GM06990 (cell line): ENCODE measurements at regions not wholly inside any gene's neighbourhood (a gene's known extent, or its start where the extent isn't known, plus 50 kb on each side); places are given as distances from the start of the nearest gene placed in this dataset.
A peak's percentile ranks its signal among the peaks of the same experiment; 100 is the strongest.

ENCODE experiments used
- DNase-seq: peaks from one replicate; pipeline ENCODE4 v3.0.0-alpha.2; 2011; ENCODE audit not compliant: insufficient read length; ENCODE audit errors: extremely low read depth
- H3K27me3 ChIP-seq: replicated peaks from 2 replicates; pipeline ENCODE4 v1.6.0; 2011; ENCODE audit warnings: low read length; ENCODE audit not compliant: control insufficient read depth, insufficient read depth
- H3K36me3 ChIP-seq: 2 replicates; pipeline ENCODE4 v1.5.1; 2011; ENCODE audit warnings: low read length; ENCODE audit not compliant: control insufficient read depth, insufficient read depth
- H3K4me3 ChIP-seq: replicated peaks from 2 replicates; pipeline ENCODE4 v1.5.1; 2011; ENCODE audit warnings: low read depth, mild to moderate bottlenecking, control low read depth, low read length
- TF ChIP-seq, protein P1 (sequence below): IDR thresholded peaks from 2 replicates; pipeline ENCODE4 v1.5.1; 2011; ENCODE audit warnings: low read length, control low read depth, mild to moderate bottlenecking, inconsistent platforms; ENCODE audit not compliant: insufficient read depth, poor library complexity, severe bottlenecking

DNA sequence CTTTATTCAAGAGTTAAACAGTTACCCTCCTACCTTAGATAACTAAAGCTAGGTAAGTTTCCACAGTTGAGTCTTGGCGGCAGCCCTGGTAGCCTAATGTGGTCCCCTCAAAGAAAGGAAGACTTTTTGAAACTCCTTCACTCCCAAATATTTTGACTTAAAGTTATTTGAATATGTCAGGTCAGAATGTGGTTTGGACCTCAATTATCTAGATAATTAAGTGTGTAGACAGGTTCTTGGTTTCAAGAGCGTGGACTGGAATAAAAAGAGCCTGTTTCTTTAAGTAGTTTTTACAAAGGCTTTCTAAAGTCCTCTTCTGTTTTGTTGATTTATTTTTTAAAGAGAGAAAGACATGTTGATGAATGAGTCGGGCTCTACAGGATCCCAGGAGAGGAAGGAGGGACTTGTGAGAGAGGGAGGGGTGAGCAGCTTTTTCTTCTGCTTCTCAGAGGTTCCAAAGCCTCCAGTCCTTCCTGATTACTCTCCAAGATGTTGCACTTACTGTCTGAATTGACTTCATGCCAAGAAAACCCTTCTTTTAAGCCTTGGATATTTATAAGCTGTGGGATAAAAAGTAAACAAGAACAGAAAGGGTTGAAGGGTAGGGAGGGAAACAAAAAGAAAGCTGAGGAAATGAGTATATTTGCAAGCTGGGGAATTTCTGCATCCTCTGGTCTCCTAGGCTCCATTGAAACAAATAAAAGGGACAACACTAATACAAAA is 457.4 kb downstream of the IGSF11 start:
- TF ChIP-seq, protein P1, sequence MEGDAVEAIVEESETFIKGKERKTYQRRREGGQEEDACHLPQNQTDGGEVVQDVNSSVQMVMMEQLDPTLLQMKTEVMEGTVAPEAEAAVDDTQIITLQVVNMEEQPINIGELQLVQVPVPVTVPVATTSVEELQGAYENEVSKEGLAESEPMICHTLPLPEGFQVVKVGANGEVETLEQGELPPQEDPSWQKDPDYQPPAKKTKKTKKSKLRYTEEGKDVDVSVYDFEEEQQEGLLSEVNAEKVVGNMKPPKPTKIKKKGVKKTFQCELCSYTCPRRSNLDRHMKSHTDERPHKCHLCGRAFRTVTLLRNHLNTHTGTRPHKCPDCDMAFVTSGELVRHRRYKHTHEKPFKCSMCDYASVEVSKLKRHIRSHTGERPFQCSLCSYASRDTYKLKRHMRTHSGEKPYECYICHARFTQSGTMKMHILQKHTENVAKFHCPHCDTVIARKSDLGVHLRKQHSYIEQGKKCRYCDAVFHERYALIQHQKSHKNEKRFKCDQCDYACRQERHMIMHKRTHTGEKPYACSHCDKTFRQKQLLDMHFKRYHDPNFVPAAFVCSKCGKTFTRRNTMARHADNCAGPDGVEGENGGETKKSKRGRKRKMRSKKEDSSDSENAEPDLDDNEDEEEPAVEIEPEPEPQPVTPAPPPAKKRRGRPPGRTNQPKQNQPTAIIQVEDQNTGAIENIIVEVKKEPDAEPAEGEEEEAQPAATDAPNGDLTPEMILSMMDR, result no peak
- H3K36me3 ChIP-seq, result no peaks in the 10 kb centered on the region; the same call in 1 of the 2 replicates
- DNase-seq, result no peak
- H3K4me3 ChIP-seq, result no peak overlapping the region
- H3K27me3 ChIP-seq, result no peaks in the 10 kb centered on the region

DNA sequence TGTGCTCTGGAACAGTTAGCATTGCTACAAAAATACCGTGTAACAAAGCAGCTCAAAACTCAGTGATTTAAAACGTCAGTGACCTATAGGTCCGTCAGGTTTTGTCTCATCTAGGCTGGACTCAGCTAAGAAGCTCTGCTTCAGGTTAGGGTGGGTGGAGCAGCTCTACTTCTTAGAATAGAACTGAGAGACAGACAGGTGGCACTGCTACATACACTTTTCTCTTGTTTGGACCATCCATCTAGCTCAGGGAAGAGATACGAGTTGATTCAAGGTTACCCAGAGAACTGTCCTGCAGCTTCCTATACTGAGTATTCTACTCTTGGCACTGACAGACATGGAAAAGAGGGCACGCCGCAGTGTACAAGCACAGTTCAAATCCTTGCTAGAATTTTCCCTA is 456.1 kb downstream of the IGSF11 start:
- Histone ChIP-seq H3K27me3 (no peaks in the 10 kb centered on the region), H3K36me3 (no peaks in the 10 kb centered on the region), H3K4me3 (no peak overlapping the region)
- TF ChIP-seq, protein P1, result no peak
- no peak for DNase-seq

DNA sequence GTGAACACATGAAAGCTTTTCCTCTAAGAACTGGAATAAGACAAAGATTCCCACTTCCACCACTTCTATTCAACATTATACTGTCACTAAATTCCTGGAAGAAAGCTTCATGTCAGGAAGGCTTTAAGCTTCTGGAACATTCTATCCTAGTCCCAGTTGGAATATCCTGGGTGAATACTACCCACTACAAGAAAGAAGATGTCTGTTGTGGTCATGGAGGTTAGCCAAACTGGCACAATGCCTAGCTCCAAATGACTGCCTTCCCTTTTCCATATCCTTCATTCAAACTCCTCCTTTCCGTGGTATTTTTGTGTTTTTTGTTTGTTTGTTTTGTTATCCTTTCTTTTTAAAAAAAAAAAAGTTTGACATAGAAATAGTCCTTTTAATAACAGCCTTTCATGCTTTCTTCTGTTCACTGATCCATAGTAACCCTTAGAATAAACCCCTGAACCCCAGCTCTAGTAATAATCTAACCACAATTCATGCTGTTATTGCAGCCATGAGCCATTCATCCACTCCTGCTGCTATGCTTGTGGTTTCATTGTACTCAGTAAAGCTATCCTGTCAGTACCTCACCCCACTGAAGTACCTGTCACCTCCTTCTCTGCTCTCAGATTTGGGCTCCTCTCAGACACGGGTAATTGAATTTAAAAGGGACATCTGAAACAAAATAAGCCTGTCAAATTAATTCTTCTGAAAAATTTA is 447.5 kb downstream of the IGSF11 start:
- no peaks in the 10 kb centered on the region for H3K36me3 ChIP-seq
- TF ChIP-seq, protein P1, result no peak
- H3K4me3 ChIP-seq, result no peak overlapping the region
- no peaks in the 10 kb centered on the region for H3K27me3 ChIP-seq
- peak; percentile 12 for DNase-seq

- no peaks in the 10 kb centered on the region for H3K36me3 ChIP-seq
- DNase-seq, result peak; percentile 32
- no peak overlapping the region for H3K4me3 ChIP-seq
- TF ChIP-seq, protein P1, result no peak
- H3K27me3 ChIP-seq, result no peaks in the 10 kb centered on the region
Observed at GRCh38 chr3:118587847-118588246, 446.8 kb downstream of the IGSF11 start.

- Histone ChIP-seq H3K36me3 (no peaks in the 10 kb centered on the region), H3K27me3 (no peaks in the 10 kb centered on the region), H3K4me3 (no peak overlapping the region)
- TF ChIP-seq, protein P1, result no peak
- DNase-seq, result no peak
Observed at GRCh38 chr3:118593277-118593670, 441.4 kb downstream of the IGSF11 start.
